NCI-H146 (cell line): ENCODE measurements at regions not wholly inside any gene's neighbourhood (a gene's known extent, or its start where the extent isn't known, plus 50 kb on each side); places are given as distances from the start of the nearest gene placed in this dataset.
"Not testable (repeated sequence)": the region's sequence is repeated elsewhere in the genome, so short reads cannot be mapped to it uniquely, and the experiment has no call there.

ENCODE experiments used
- DNase-seq: peaks from one replicate; lab custom pipeline; 2025; lab: John Stamatoyannopoulos, UW

- DNase-seq, result no peak
Observed at GRCh38 chr15:69916169-69916785, 181.4 kb downstream of the TLE3 start.

GRCh38 chr15:69917056-69917455, 180.7 kb downstream of the TLE3 start:
- no peak for DNase-seq

- peak; percentile 24 for DNase-seq
Observed at GRCh38 chr15:69919816-69920215, 177.9 kb downstream of the TLE3 start.

GRCh38 chr15:69920221-69920620, 177.5 kb downstream of the TLE3 start:
- no peak for DNase-seq

GRCh38 chr15:69921626-69922619, 175.8 kb downstream of the TLE3 start:
- no peak for DNase-seq

GRCh38 chr15:69924531-69924930, 173.2 kb downstream of the TLE3 start:
- DNase-seq, result no peak

- no peak for DNase-seq
Observed at GRCh38 chr15:69926006-69926405, 171.7 kb downstream of the TLE3 start.

- no peak for DNase-seq
Observed at GRCh38 chr15:69926721-69927120, 171.0 kb downstream of the TLE3 start.

GRCh38 chr15:69928890-69929289, 168.8 kb downstream of the TLE3 start:
- not testable (repeated sequence) for DNase-seq

- no peak for DNase-seq
Observed at GRCh38 chr15:69929905-69930630, 167.6 kb downstream of the TLE3 start.

GRCh38 chr15:69930754-69931153, 167.0 kb downstream of the TLE3 start:
- DNase-seq, result no peak

GRCh38 chr15:69931156-69931555, 166.6 kb downstream of the TLE3 start:
- no peak for DNase-seq

GRCh38 chr15:69934607-69935006, 163.1 kb downstream of the TLE3 start:
- no peak for DNase-seq

- DNase-seq, result peak; percentile 13
Observed at GRCh38 chr15:69939513-69940440, 157.9 kb downstream of the TLE3 start.

- no peak for DNase-seq
Observed at GRCh38 chr15:69940441-69941300, 157.0 kb downstream of the TLE3 start.

- no peak for DNase-seq
Observed at GRCh38 chr15:69941301-69941605, 156.5 kb downstream of the TLE3 start.

GRCh38 chr15:69941706-69942495, 155.8 kb downstream of the TLE3 start:
- DNase-seq, result no peak

- no peak for DNase-seq
Observed at GRCh38 chr15:69943637-69944036, 154.1 kb downstream of the TLE3 start.

- no peak for DNase-seq
Observed at GRCh38 chr15:69945729-69946128, 152.0 kb downstream of the TLE3 start.

- no peak for DNase-seq
Observed at GRCh38 chr15:69946870-69947269, 150.8 kb downstream of the TLE3 start.
